NCI-H524 treated with DMSO at 0.1 percent for 48 hours (cell line): ENCODE measurements at regions not wholly inside any gene's neighbourhood (a gene's known extent, or its start where the extent isn't known, plus 50 kb on each side); places are given as distances from the start of the nearest gene placed in this dataset.

Experiments used
- DNase-seq: peaks from one replicate; lab custom pipeline; 2025; lab: John Stamatoyannopoulos, UW

DNA sequence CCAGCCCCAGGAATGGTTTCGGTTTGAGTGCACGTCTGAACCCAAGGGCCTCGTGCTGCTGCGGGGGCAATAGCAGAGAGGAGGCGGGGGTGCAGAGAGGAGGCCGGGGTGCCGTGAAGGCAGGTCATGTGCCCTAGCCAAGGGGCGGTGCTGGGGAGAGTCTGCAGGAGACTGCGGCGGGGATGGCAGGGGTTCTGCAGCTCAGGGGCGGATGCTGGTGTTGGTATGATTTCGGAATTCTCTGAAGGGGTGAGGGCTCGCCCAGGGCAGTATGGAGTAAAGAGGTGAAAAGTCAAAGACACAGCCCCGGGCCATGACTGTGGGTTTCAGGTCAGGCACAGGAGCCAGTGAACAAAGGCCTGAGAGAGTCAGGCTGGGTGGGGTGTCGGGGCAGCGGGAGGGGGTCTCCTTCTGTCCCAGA lies 186.5 kb upstream of the HDAC4 start:
- DNase-seq = no peak

DNA sequence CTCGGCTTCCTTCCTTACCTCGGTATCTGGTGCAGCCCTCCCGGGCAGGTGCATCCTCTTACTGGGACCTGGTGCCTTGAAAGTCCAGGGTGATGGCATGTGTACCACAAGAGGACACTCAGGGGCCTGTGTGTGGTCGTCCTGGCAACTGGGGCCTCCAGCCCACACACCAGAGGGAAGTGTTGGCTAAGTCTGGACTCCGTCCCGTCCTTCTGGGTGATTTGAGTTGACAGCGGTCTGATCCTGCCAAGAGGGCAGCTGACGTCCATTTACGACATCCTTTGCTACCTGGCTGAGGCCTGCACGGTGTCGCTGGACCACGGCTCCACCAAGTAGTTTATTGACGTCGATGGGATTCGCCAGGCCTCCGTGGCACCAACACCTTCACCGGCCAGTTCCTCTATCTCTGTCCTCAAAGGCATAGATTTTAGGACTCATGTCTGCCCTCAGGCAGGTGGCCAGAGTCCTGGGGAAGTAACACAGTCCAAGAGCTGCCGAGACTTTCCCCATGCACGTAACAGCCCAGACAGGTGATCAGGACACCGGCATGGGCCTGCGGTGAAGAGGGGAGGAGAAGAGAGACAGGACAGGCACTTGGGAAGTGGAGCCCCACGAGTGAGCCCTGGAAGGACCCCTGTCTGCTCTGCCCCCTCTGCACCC lies 186.0 kb upstream of the HDAC4 start:
- no peak for DNase-seq

- DNase-seq = no peak
Observed at GRCh38 chr2:239585422-239585821, 184.6 kb upstream of the HDAC4 start.

DNA sequence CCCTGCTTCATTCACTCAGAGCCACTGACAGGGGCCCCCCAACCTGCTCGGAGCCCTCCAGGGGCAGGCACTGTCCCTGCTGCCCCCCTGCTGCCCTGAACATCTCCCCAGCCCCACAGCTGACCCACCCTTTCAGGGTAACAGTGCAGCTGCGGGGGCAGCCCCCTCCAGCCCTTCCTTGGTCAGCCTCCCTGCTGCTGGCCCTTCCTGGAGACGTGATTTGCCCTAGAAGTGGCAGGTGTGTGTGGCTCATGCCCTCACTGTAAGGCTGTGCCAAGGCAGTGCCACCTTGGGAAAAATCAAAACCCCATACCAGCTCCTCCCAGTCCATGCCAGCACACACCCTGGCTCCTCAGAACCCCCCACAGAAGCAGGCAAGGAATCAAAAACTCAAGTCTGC lies 184.2 kb upstream of the HDAC4 start:
- DNase-seq = no peak

DNA sequence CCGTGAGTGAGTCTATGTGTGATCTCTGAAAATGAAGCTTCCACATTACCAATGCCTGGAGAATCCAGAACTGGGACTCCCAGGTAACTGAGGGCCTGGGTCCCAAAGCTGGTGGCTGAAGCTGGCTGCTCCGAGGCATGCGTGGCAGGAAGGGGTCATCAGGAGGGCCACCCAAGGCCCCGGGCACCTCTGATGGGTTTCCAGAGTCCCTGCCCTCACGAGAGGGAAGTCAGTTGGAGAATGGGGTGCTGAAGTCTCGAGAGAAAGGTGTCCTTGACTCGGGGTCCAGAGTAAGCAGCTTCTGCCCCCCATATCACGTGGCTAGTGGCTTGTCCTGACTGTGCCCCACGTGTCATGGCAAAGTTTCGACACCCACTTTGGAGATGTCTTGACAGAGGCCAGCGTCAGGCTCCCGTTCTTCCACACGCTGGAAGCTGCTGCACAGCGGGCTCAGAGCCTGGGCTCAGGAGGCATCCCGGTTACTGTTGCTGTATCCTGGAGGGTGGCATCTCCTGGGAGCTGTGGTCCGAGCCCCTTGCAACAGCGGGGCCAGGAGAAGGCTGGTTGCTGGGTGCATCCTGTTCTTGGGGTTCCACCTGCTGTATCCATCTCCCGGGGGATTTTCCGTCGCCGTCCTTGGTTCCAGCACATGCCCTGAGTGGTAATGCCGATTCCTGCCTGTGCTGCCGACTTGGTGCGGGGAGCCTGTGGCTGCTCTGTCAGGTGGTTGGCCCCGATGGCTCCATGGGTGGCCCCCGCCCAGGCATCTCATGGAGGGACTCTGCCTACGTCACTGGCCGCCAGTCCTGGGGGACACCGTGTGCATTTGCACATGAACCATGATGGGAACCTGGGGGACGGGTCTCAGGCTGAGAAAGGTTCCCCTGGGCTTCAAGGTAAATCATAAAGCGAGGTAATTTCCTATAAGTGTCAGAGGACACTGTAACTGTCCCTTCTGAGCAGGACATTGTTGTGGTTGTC lies 183.3 kb upstream of the HDAC4 start:
- no peak for DNase-seq

- DNase-seq = no peak
Observed at GRCh38 chr2:239583171-239583878, 182.5 kb upstream of the HDAC4 start.

- no peak for DNase-seq
Observed at GRCh38 chr2:239582476-239582875, 181.7 kb upstream of the HDAC4 start.

DNA sequence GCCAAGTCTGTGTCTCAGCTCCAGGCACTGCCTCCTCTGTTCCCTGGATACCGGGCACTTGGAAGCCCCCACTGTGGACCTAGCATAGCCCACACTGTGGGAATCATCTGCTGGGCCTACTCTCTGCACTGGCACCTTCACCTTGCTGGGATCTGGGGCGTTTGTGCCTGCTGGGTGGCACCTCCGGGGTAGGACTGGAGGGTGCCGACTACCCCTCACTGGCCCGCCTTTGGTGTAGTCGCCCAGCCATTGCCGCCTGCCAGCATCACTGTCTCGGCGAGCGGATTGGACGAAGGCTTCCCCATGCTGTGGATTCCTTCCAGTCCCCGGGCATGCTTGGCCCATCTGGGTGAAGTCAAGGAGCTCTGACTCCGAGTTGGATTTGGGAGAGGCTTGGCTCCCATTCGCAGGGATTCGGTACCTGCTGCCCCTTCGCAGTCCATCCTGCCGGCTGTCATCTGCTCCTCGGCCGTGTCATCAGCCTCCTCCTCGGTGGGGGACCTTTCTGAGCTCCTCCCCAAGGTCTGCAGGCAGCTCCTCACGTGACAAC lies 180.6 kb upstream of the HDAC4 start:
- DNase-seq = no peak

DNA sequence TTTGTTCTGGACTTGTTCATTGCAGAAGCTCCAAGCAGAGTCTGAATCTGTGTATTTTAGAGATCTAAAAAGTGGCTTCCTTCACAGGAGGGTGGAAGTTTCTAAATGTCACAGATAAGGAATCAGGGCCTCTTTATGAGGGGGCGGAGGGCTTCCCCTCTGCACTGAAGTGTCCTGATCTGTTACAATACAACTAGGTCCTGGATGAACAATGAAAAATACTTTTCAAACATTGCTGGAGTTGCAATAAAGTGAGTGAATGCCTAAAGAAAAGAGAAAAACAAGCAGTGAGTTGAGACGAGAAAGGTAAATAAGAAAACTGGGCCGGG lies 179.3 kb upstream of the HDAC4 start:
- DNase-seq = no peak

DNA sequence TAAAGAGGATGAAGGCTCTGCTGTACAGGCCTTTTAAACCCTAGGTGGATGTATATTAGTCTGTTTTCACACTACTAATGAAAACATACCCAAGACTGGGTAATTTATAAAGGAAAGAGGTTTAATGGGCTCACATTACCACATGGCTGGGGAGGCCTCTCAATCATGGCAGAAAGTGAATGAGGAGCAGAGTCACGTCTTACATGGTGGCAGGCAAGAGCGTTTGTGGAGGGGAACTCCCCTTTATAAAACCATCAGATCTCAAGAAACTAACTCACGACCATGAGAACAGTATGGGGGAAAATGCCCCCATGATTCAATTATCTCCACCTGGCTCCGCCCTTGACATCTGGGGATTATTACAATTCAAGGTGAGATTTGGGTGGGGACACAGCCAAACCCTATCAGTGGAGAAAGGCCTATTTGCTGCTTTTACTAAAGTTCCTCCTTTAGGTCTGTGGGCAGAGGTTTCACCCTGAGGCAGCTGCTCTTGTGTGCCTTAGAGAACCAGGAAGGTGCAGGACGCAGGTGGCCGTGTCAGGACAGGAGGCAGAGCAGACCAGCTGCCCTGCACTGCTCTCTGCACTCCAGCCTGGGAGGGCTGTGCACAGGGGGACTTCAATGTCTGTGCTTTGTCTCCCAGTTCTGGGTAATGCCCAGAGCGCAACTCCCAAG lies 178.8 kb upstream of the HDAC4 start:
- no peak for DNase-seq

DNA sequence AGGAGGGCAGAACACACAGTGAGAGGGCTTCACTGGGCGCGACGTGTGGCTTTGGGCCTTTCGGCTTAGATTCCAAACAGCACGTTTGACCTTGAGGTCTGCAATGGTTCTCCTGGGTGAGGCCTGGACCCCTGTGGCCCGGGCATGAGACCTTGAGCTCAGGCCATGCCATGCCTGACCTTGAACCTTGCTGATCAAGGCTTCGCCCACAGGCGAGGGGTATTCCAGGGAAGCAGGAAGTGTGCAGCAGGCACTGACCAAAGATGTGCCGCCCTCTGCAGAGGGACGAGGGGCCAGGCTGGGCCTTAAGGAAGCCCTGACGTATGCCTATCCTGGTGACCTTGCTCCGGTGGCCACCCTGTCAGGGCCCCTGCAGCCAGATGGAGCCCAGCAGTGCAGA lies 178.3 kb upstream of the HDAC4 start:
- no peak for DNase-seq

GRCh38 chr2:239578381-239578780 lies 177.6 kb upstream of the HDAC4 start:
- DNase-seq = no peak

DNA sequence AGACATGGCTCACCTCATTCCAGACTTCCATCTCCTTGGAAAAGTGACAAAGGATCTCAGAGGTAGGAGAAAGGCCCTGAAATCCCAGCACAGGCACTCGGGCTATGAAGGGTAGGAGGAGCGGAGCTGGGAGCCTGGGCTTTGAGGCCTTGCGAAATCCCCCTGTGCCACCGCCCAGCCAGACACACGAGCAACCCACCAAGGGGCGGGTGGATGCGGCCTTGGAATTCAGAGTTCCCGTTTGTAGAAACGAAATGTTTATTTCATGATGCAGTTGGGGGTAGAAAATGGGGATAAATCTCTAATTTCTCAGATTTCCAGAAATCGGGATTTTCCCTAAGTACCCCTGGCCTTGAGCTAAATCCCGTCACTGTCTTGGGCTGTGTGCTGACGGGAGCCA lies 177.1 kb upstream of the HDAC4 start:
- no peak for DNase-seq

GRCh38 chr2:239576784-239577685 lies 176.2 kb upstream of the HDAC4 start:
- DNase-seq = no peak

DNA sequence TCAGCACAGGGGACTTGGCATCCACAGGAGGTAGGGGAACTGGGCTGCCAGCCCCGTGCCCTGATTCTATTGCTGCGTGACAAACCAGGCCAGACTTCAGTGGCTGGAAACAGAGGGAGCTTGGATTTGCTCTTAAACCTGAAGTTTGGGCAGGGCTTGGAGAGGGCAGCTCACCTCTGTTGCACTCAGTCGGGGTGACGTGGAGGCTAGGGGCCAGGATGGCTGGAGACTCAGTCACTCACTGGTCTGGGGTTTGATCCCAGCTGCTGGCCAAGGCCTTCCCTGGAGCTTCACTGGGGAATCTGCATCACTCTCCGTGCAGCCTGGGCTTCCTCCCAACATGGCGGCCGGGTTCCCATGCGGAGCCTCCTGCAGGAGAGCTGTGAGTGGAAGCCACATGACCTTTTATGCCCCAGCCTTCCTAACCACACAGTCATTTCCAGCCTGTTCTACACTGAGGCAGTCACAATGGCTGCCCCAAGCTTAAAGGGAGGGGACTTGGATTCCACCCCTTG lies 175.2 kb upstream of the HDAC4 start:
- no peak for DNase-seq

DNA sequence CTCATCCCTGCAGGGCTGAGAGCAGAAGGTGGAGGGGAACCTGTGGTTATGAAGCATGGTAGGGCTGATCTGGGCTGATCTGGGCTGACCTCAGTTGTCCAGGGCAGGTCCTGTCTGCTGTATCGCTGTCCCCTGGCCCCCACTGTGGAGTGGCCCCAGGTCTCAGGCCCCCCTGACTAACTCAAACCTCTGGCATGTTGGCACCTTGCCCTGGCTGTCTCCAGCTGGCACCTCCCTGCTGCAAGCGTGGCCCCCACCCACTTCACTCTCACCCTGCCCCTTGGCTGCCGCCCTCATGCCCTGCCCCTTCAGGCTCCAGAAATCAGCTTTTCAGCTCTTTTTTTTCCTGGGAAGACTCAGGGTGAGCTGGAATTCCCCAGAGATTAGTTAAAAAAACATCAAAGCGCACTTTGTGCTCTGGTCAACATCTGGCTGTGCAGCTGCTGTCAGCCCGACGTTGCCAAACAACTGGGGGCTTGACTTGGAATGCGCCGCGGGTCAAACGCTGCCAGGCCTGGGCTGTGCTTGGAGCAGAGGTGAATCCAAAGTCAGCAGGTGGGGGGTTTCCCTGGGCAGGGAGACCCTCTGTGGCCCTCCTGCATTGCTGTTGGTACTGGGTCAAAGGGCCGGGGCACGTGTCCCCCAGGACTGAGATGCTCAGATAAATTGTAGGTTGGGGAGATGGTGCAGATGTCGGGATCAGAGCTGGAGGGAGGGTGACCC lies 173.8 kb upstream of the HDAC4 start:
- DNase-seq = no peak

GRCh38 chr2:239574054-239574433 lies 173.2 kb upstream of the HDAC4 start:
- DNase-seq = no peak

DNA sequence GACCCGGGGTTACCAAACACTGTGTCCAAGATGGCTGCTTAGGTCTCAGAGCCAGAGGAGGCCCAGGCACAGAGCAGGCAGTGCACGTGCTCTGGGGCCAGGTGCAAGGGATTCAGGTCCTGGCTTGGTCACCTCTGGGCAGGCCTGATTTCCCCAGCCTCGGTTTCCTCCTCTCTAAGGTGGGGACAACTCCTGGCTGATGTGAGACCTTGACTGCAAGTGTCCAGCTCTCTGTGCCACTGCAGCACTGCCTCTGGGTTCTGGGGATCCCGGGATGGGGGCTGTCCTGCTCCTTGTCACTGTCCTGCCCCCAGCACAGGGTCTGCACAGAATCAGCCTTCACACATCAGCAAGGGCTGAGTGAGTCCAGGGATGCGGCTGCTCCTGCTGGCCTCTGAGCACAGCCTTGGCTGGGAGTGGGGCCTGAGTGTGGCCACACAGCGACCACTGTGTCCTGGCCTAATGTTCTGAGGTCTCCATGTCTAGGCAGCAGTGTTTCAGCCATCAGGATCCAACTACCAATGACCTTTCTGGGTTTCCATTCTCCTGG lies 170.2 kb upstream of the HDAC4 start:
- DNase-seq = no peak

DNA sequence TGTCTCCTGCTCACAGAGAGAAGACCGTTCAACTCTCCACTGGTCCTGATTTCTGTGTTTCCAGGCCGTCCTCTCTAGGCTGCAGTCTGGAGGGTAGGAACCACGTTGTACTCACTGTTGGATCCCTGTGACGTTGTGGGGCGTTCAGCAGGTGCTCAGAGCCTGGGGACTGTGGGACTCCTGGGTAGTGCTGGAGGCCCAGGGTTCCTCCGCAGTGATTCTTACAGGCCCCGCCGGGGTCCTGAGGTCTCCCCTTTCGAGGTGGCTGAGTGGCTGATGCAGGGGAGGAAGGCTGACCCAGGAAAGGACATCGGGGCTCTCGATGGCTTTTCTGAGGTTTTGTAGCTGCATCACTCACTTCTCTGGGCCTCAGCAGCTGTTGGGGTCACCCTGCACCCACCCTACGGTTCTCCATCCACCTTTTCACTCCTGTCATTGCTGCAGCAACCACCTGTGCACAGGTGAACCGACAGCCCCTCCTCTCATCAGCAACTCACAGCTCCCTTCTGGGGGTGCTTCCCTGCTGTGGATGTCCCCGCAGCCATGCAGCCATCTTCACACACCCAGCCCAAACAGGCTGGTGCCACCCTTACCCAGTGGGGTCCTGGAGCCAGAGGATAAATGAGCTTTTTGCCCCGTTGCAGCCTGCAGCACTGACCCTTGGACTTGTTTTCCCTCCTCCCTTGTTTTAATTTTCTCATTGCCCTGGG lies 169.6 kb upstream of the HDAC4 start:
- no peak for DNase-seq
